ENCODE measurements at regions not wholly inside any gene's neighbourhood (a gene's known extent, or its start where the extent isn't known, plus 50 kb on each side); places are given as distances from the start of the nearest gene placed in this dataset.

DNA sequence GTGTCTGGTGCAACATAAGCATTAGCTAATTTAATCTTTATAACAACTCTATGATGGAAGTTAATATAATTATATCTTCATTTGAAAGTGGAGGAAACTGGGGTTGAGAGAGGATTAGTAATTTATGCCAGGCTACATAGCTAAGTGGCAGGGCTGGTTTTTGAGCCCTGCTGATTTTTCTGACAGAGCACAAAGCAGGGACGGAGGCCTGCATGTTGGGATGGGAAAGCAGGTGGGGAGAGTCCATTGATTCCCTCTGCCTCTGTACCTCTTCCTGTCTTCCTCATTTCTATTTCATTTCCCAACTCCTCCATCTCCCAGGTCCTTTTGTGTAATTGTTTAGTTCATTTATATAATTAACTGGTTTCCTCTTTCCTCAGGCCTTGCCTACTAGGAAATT is 251.6 kb upstream of the ZPLD1 start:
- Mint-ChIP-seq H3K27me3 (ENCODE audit: unreplicated experiment) (no peaks in the 10 kb centered on the region), H3K27ac (ENCODE audit: unreplicated experiment) (no peak overlapping the region), H3K9me3 (ENCODE audit: unreplicated experiment) (no peaks in the 10 kb centered on the region), H3K4me3 (ENCODE audit: unreplicated experiment) (no peak overlapping the region), H3K4me1 (ENCODE audit: unreplicated experiment) (peaks cover 29% of the 10 kb centered on the region), H3K36me3 (ENCODE audit: low read depth, unreplicated experiment) (no peaks in the 10 kb centered on the region)
- TF ChIP-seq, protein P1, sequence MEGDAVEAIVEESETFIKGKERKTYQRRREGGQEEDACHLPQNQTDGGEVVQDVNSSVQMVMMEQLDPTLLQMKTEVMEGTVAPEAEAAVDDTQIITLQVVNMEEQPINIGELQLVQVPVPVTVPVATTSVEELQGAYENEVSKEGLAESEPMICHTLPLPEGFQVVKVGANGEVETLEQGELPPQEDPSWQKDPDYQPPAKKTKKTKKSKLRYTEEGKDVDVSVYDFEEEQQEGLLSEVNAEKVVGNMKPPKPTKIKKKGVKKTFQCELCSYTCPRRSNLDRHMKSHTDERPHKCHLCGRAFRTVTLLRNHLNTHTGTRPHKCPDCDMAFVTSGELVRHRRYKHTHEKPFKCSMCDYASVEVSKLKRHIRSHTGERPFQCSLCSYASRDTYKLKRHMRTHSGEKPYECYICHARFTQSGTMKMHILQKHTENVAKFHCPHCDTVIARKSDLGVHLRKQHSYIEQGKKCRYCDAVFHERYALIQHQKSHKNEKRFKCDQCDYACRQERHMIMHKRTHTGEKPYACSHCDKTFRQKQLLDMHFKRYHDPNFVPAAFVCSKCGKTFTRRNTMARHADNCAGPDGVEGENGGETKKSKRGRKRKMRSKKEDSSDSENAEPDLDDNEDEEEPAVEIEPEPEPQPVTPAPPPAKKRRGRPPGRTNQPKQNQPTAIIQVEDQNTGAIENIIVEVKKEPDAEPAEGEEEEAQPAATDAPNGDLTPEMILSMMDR (IDR thresholded peaks at IDR 0.05; ENCODE audit: unreplicated experiment): no peak
- DNase-seq (ENCODE audit: low spot score): no peak

- TF ChIP-seq, protein P1 (IDR thresholded peaks at IDR 0.05; ENCODE audit: unreplicated experiment): no peak
- H3K4me1 Mint-ChIP-seq (ENCODE audit: unreplicated experiment): peaks cover 27% of the 10 kb centered on the region
- no peaks in the 10 kb centered on the region for H3K36me3 Mint-ChIP-seq (ENCODE audit: low read depth, unreplicated experiment)
- H3K9me3 Mint-ChIP-seq (ENCODE audit: unreplicated experiment): no peaks in the 10 kb centered on the region
- DNase-seq (ENCODE audit: low spot score): no peak
- H3K4me3 Mint-ChIP-seq (ENCODE audit: unreplicated experiment): no peak overlapping the region
- H3K27ac Mint-ChIP-seq (ENCODE audit: unreplicated experiment): no peak overlapping the region
- H3K27me3 Mint-ChIP-seq (ENCODE audit: unreplicated experiment): no peaks in the 10 kb centered on the region
These were observed 251.2 kb upstream of the ZPLD1 start for GRCh38 chr3:102183623-102184022.

- Mint-ChIP-seq H3K27me3 (ENCODE audit: unreplicated experiment) (no peaks in the 10 kb centered on the region), H3K4me3 (ENCODE audit: unreplicated experiment) (no peak overlapping the region), H3K9me3 (ENCODE audit: unreplicated experiment) (no peaks in the 10 kb centered on the region), H3K27ac (ENCODE audit: unreplicated experiment) (no peak overlapping the region), H3K4me1 (ENCODE audit: unreplicated experiment) (peaks cover 3% of the 10 kb centered on the region), H3K36me3 (ENCODE audit: low read depth, unreplicated experiment) (no peaks in the 10 kb centered on the region)
- DNase-seq (ENCODE audit: low spot score): no peak
- TF ChIP-seq, protein P1 (IDR thresholded peaks at IDR 0.05; ENCODE audit: unreplicated experiment): no peak
These were observed 245.3 kb upstream of the ZPLD1 start for GRCh38 chr3:102189541-102189940.

GRCh38 chr3:102189956-102190723 is 244.7 kb upstream of the ZPLD1 start:
- no peaks in the 10 kb centered on the region for H3K36me3 Mint-ChIP-seq (ENCODE audit: low read depth, unreplicated experiment)

DNA sequence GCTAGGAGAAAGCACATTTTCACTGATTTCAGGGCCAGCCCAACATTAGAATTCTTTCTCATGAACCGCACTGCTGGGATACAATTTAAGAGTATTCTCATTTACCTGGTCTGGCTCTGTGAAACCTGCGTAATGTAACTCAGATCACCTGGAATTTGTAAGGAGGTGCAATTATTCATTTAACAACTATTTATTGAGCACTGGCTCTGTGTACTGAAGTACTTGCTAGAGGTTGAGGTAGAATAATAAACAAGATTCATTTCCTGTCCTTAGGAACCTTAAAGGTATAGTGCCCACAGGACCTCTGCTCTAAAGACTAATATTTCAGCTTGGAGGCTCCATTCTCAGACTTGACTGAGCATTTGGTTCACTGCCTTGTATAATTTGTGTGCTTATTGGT is 242.2 kb upstream of the ZPLD1 start:
- H3K27me3 Mint-ChIP-seq (ENCODE audit: unreplicated experiment): no peaks in the 10 kb centered on the region
- DNase-seq (ENCODE audit: low spot score): no peak
- H3K27ac Mint-ChIP-seq (ENCODE audit: unreplicated experiment): no peak overlapping the region
- H3K4me1 Mint-ChIP-seq (ENCODE audit: unreplicated experiment): peaks cover 3% of the 10 kb centered on the region
- H3K4me3 Mint-ChIP-seq (ENCODE audit: unreplicated experiment): no peak overlapping the region
- H3K36me3 Mint-ChIP-seq (ENCODE audit: low read depth, unreplicated experiment): no peaks in the 10 kb centered on the region
- H3K9me3 Mint-ChIP-seq (ENCODE audit: unreplicated experiment): no peaks in the 10 kb centered on the region
- TF ChIP-seq, protein P1 (IDR thresholded peaks at IDR 0.05; ENCODE audit: unreplicated experiment): no peak

More at GRCh38 chr3:102189956-102190723, 244.7 kb upstream of the ZPLD1 start:
- H3K4me1 Mint-ChIP-seq (ENCODE audit: unreplicated experiment): peaks cover 3% of the 10 kb centered on the region
- no peak overlapping the region for H3K4me3 Mint-ChIP-seq (ENCODE audit: unreplicated experiment)
- DNase-seq (ENCODE audit: low spot score): no peak
- no peaks in the 10 kb centered on the region for H3K9me3 Mint-ChIP-seq (ENCODE audit: unreplicated experiment)
- H3K27me3 Mint-ChIP-seq (ENCODE audit: unreplicated experiment): no peaks in the 10 kb centered on the region
- TF ChIP-seq, protein P1 (IDR thresholded peaks at IDR 0.05; ENCODE audit: unreplicated experiment): no peak
- H3K27ac Mint-ChIP-seq (ENCODE audit: unreplicated experiment): no peak overlapping the region
